Astrocyte (in vitro differentiated cells and primary cell): ENCODE measurements at regions not wholly inside any gene's neighbourhood (a gene's known extent, or its start where the extent isn't known, plus 50 kb on each side); places are given as distances from the start of the nearest gene placed in this dataset.

Experiments used
- DNase-seq: peaks from one replicate; pipeline ENCODE4 v3.0.0-alpha.2; 2010; ENCODE audit warnings: low read depth
- FAIRE-seq: peaks from 2 replicates; lab custom pipeline; 2011; peaks lifted over from hg19 to GRCh38; lab: Jason Lieb, UNC
- H2AFZ ChIP-seq: 2 replicates; pipeline ENCODE4 v1.6.0; 2012; ENCODE audit warnings: low read depth, low read length, inconsistent platforms
- H3K27ac ChIP-seq: 2 replicates; pipeline ENCODE4 v1.5.1; 2011; ENCODE audit warnings: low read depth, low read length, inconsistent platforms
- H3K27me3 ChIP-seq: 2 replicates; pipeline ENCODE4 v1.6.0; 2011; ENCODE audit warnings: low read length, inconsistent platforms; ENCODE audit not compliant: insufficient read depth
- H3K36me3 ChIP-seq: 2 replicates; pipeline ENCODE4 v1.5.1; 2011; ENCODE audit warnings: low read length, inconsistent platforms; ENCODE audit not compliant: insufficient read depth
- H3K4me1 ChIP-seq: 2 replicates; pipeline ENCODE4 v1.5.1; 2011; ENCODE audit warnings: low read length, inconsistent platforms; ENCODE audit not compliant: insufficient read depth
- H3K4me2 ChIP-seq: 2 replicates; pipeline ENCODE4 v1.6.0; 2012; ENCODE audit warnings: low read length, inconsistent platforms
- H3K4me3 ChIP-seq: 2 replicates; pipeline ENCODE4 v1.5.1; 2011; ENCODE audit warnings: low read depth, mild to moderate bottlenecking, low read length, inconsistent platforms; ENCODE audit not compliant: insufficient read depth
- H3K79me2 ChIP-seq: 2 replicates; pipeline ENCODE4 v1.6.0; 2012; ENCODE audit warnings: mild to moderate bottlenecking, low read length, inconsistent platforms; ENCODE audit not compliant: insufficient read depth
- H3K9ac ChIP-seq: 2 replicates; pipeline ENCODE4 v1.6.0; 2012; ENCODE audit warnings: mild to moderate bottlenecking, low read length, inconsistent platforms
- H3K9me3 ChIP-seq: 2 replicates; pipeline ENCODE4 v1.5.1; 2012; ENCODE audit warnings: low read depth, mild to moderate bottlenecking, low read length, inconsistent platforms; ENCODE audit not compliant: insufficient read depth
- H4K20me1 ChIP-seq: 2 replicates; pipeline ENCODE4 v1.6.0; 2012; ENCODE audit warnings: low read length, inconsistent platforms; ENCODE audit not compliant: insufficient read depth
- H3K27ac Mint-ChIP-seq: one replicate; pipeline ENCODE4 v1.8.0; 2021; ENCODE audit warnings: mild to moderate bottlenecking, mixed read lengths; ENCODE audit not compliant: unreplicated experiment
- H3K27me3 Mint-ChIP-seq: one replicate; pipeline ENCODE4 v1.8.0; 2021; ENCODE audit warnings: low read depth, mixed read lengths; ENCODE audit not compliant: unreplicated experiment
- H3K36me3 Mint-ChIP-seq: one replicate; pipeline ENCODE4 v1.8.0; 2021; ENCODE audit warnings: low read depth, mixed read lengths; ENCODE audit not compliant: unreplicated experiment
- H3K4me1 Mint-ChIP-seq: one replicate; pipeline ENCODE4 v1.8.0; 2021; ENCODE audit warnings: low read depth, mixed read lengths; ENCODE audit not compliant: unreplicated experiment
- H3K4me3 Mint-ChIP-seq: one replicate; pipeline ENCODE4 v1.8.0; 2021; ENCODE audit warnings: mild to moderate bottlenecking, moderate library complexity, mixed read lengths; ENCODE audit not compliant: unreplicated experiment
- H3K9me3 Mint-ChIP-seq: one replicate; pipeline ENCODE4 v1.8.0; 2021; ENCODE audit warnings: mild to moderate bottlenecking, mixed read lengths; ENCODE audit not compliant: unreplicated experiment
- CTCF ChIP-seq: IDR thresholded peaks from 2 replicates; pipeline ENCODE4 v1.5.1; 2011; ENCODE audit warnings: low read depth, mild to moderate bottlenecking, inconsistent platforms, low read length, moderate library complexity; ENCODE audit not compliant: insufficient read depth
- EZH2 ChIP-seq: IDR thresholded peaks from 2 replicates; pipeline ENCODE4 v1.6.1; 2012; ENCODE audit warnings: mild to moderate bottlenecking, low read length, inconsistent platforms; ENCODE audit not compliant: insufficient read depth

GRCh38 chr4:148575577-148575976 is 133.4 kb upstream of the NR3C2 start:
- Histone ChIP-seq H3K4me1 (no peaks in the 10 kb centered on the region), H3K27me3 (no peaks in the 10 kb centered on the region), H3K4me3 (no peak overlapping the region), H3K27ac (no peak overlapping the region), H3K36me3 (no peaks in the 10 kb centered on the region), H3K9me3 (no peaks in the 10 kb centered on the region), H2AFZ (no peak overlapping the region), H3K79me2 (no peaks in the 10 kb centered on the region), H3K4me2 (no peak overlapping the region), H3K9ac (no peak overlapping the region), H4K20me1 (no peaks in the 10 kb centered on the region)
- FAIRE-seq (no peak), DNase-seq (no peak)
- Mint-ChIP-seq H3K27ac (no peak overlapping the region), H3K4me1 (peaks cover 3% of the 10 kb centered on the region), H3K9me3 (no peaks in the 10 kb centered on the region), H3K36me3 (no peaks in the 10 kb centered on the region), H3K27me3 (no peaks in the 10 kb centered on the region), H3K4me3 (no peak overlapping the region)
- TF ChIP-seq EZH2 (no peak), CTCF (no peak)

- Histone ChIP-seq H3K27me3 (no peaks in the 10 kb centered on the region), H3K9me3 (no peaks in the 10 kb centered on the region), H3K4me1 (no peaks in the 10 kb centered on the region), H3K36me3 (no peaks in the 10 kb centered on the region), H3K9ac (no peak overlapping the region), H3K79me2 (no peaks in the 10 kb centered on the region), H4K20me1 (no peaks in the 10 kb centered on the region), H3K4me2 (no peak overlapping the region), H2AFZ (no peak overlapping the region), H3K27ac (no peak overlapping the region), H3K4me3 (no peak overlapping the region)
- no peak overlapping the region for H3K4me3 Mint-ChIP-seq
- TF ChIP-seq EZH2: no peak
- no peak for TF ChIP-seq CTCF
- DNase-seq: no peak
- H3K9me3 Mint-ChIP-seq: no peaks in the 10 kb centered on the region
- no peaks in the 10 kb centered on the region for H3K36me3 Mint-ChIP-seq
- H3K27ac Mint-ChIP-seq: peak overlapping the region; percentile 81
- peaks cover 3% of the 10 kb centered on the region for H3K4me1 Mint-ChIP-seq
- H3K27me3 Mint-ChIP-seq: no peaks in the 10 kb centered on the region
- FAIRE-seq: no peak
These were observed 132.7 kb upstream of the NR3C2 start for GRCh38 chr4:148574911-148575310.

GRCh38 chr4:148574502-148574901 is 132.3 kb upstream of the NR3C2 start:
- Mint-ChIP-seq H3K4me3 (no peak overlapping the region), H3K27ac (peak overlapping the region; percentile 81), H3K9me3 (no peaks in the 10 kb centered on the region), H3K4me1 (peaks cover 3% of the 10 kb centered on the region), H3K27me3 (no peaks in the 10 kb centered on the region), H3K36me3 (no peaks in the 10 kb centered on the region)
- no peaks in the 10 kb centered on the region for H3K79me2 ChIP-seq
- H3K9me3 ChIP-seq: no peaks in the 10 kb centered on the region
- FAIRE-seq (no peak), DNase-seq (peak; percentile 53)
- H2AFZ ChIP-seq: no peak overlapping the region
- H3K36me3 ChIP-seq: no peaks in the 10 kb centered on the region
- H3K4me3 ChIP-seq: no peak overlapping the region
- H3K4me2 ChIP-seq: no peak overlapping the region
- TF ChIP-seq CTCF: no peak
- H3K27ac ChIP-seq: no peak overlapping the region
- no peaks in the 10 kb centered on the region for H4K20me1 ChIP-seq
- H3K4me1 ChIP-seq: no peaks in the 10 kb centered on the region
- H3K9ac ChIP-seq: no peak overlapping the region
- H3K27me3 ChIP-seq: no peaks in the 10 kb centered on the region
